Fibroblast of lung (primary cell): ENCODE measurements at regions not wholly inside any gene's neighbourhood (a gene's known extent, or its start where the extent isn't known, plus 50 kb on each side); places are given as distances from the start of the nearest gene placed in this dataset.

Experiments used
- DNase-seq, 2 donors: peaks; one replicate each; pipeline versions ENCODE4 v3.0.0 to v3.0.0-alpha.2; 2010; ENCODE audit warnings: low read depth in 2 of 2
- H2AFZ ChIP-seq: 2 replicates; pipeline ENCODE4 v1.5.1; 2012; ENCODE audit warnings: low read length, control low read depth, inconsistent platforms
- H3K27ac ChIP-seq: 2 replicates; pipeline ENCODE4 v1.5.1; 2011; ENCODE audit warnings: low read length, control low read depth; ENCODE audit not compliant: insufficient read depth
- H3K27me3 ChIP-seq: 2 replicates; pipeline ENCODE4 v1.5.1; 2011; ENCODE audit warnings: mild to moderate bottlenecking, low read length; ENCODE audit not compliant: control insufficient read depth, insufficient read depth
- H3K36me3 ChIP-seq: 2 replicates; pipeline ENCODE4 v1.5.1; 2011; ENCODE audit warnings: low read length; ENCODE audit not compliant: control insufficient read depth, insufficient read depth
- H3K4me1 ChIP-seq: 2 replicates; pipeline ENCODE4 v1.5.1; 2011; ENCODE audit warnings: low read length; ENCODE audit not compliant: control insufficient read depth, insufficient read depth; ENCODE audit errors: extremely low read depth
- H3K4me2 ChIP-seq: 2 replicates; pipeline ENCODE4 v1.5.1; 2011; ENCODE audit warnings: low read length, control low read depth; ENCODE audit not compliant: insufficient read depth; ENCODE audit errors: extremely low read depth
- H3K4me3 ChIP-seq, 4 experiments: fragments of 200-600 bp in 1 of 4; sonication (generic) in 1 of 4; replicated peaks in 1 of 4; 2 replicates each; pipeline ENCODE4 v1.5.1; 2011 to 2016; ENCODE audit warnings: low read length in 4 of 4, low read depth in 3 of 4, mild to moderate bottlenecking in 3 of 4, control low read depth in 2 of 4, inconsistent platforms in 1 of 4, mixed read lengths in 1 of 4; ENCODE audit not compliant: insufficient read depth in 1 of 4; ENCODE audit errors: control extremely low read depth in 1 of 4
- H3K79me2 ChIP-seq: 2 replicates; pipeline ENCODE4 v1.5.1; 2012; ENCODE audit warnings: mild to moderate bottlenecking, low read length, inconsistent platforms; ENCODE audit not compliant: control insufficient read depth, insufficient read depth
- H3K9ac ChIP-seq: 2 replicates; pipeline ENCODE4 v1.5.1; 2011; ENCODE audit warnings: mild to moderate bottlenecking, low read length, control low read depth; ENCODE audit not compliant: insufficient read depth
- H3K9me3 ChIP-seq: 2 replicates; pipeline ENCODE4 v1.5.1; 2012; ENCODE audit warnings: low read depth, low read length; ENCODE audit not compliant: control insufficient read depth, insufficient read depth
- H4K20me1 ChIP-seq: 2 replicates; pipeline ENCODE4 v1.5.1; 2011; ENCODE audit warnings: low read length; ENCODE audit not compliant: control insufficient read depth, insufficient read depth; ENCODE audit errors: extremely low read depth
- CTCF ChIP-seq, 2 donors: IDR thresholded peaks in 1 of 2; conservative IDR thresholded peaks in 1 of 2; 1 replicate in 1 of 2; 2 replicates in 1 of 2; pipeline ENCODE4 v1.5.1; 2011 to 2012; ENCODE audit warnings: low read length in 2 of 2, control low read depth in 1 of 2, inconsistent platforms in 1 of 2, low read depth in 1 of 2, mild to moderate bottlenecking in 1 of 2
- EZH2 ChIP-seq: IDR thresholded peaks from 2 replicates; pipeline ENCODE4 v1.5.1; 2012; ENCODE audit warnings: low read length, control low read depth, mild to moderate bottlenecking; ENCODE audit errors: missing control alignments

- Histone ChIP-seq H3K9ac (no peak overlapping the region), H3K79me2 (no peaks in the 10 kb centered on the region), H3K36me3 (no peaks in the 10 kb centered on the region), H3K4me3 (no peak overlapping the region), H3K27me3 (no peaks in the 10 kb centered on the region), H3K4me2 (no peak overlapping the region), H3K9me3 (no peaks in the 10 kb centered on the region), H3K4me1 (no peaks in the 10 kb centered on the region), H2AFZ (no peak overlapping the region), H4K20me1 (no peaks in the 10 kb centered on the region), H3K27ac (no peak overlapping the region)
- peak; percentile 9 for TF ChIP-seq EZH2
- no peak for TF ChIP-seq CTCF (conservative IDR thresholded peaks at IDR 0.05 in 1 of 2, IDR thresholded peaks at IDR 0.05 in 1 of 2; ENCODE audit: low read depth in 1 of 2, low read length in 2 of 2)
- DNase-seq: no peak
These were observed 137.8 kb downstream of the ENGASE start for GRCh38 chr17:79212149-79213087.

GRCh38 chr17:79211061-79211770 is 136.6 kb downstream of the ENGASE start:
- no peak for DNase-seq
- Histone ChIP-seq H3K79me2 (no peaks in the 10 kb centered on the region), H3K9ac (no peak overlapping the region), H3K4me3 (no peak overlapping the region), H4K20me1 (no peaks in the 10 kb centered on the region), H3K9me3 (no peaks in the 10 kb centered on the region), H2AFZ (no peak overlapping the region), H3K4me1 (no peaks in the 10 kb centered on the region), H3K27ac (no peak overlapping the region), H3K36me3 (no peaks in the 10 kb centered on the region), H3K27me3 (no peaks in the 10 kb centered on the region), H3K4me2 (no peak overlapping the region)
- TF ChIP-seq CTCF (conservative IDR thresholded peaks at IDR 0.05 in 1 of 2, IDR thresholded peaks at IDR 0.05 in 1 of 2; ENCODE audit: low read depth in 1 of 2, low read length in 2 of 2) (no peak), EZH2 (no peak)

- no peak overlapping the region for H3K4me2 ChIP-seq
- H3K79me2 ChIP-seq: no peaks in the 10 kb centered on the region
- no peaks in the 10 kb centered on the region for H3K27me3 ChIP-seq
- no peak for DNase-seq
- H3K4me1 ChIP-seq: no peaks in the 10 kb centered on the region
- no peak overlapping the region for H3K27ac ChIP-seq
- H3K36me3 ChIP-seq: no peaks in the 10 kb centered on the region
- H3K4me3 ChIP-seq: no peak overlapping the region
- no peak overlapping the region for H3K9ac ChIP-seq
- no peaks in the 10 kb centered on the region for H4K20me1 ChIP-seq
- H3K9me3 ChIP-seq: no peaks in the 10 kb centered on the region
- H2AFZ ChIP-seq: no peak overlapping the region
- TF ChIP-seq CTCF (conservative IDR thresholded peaks at IDR 0.05 in 1 of 2, IDR thresholded peaks at IDR 0.05 in 1 of 2; ENCODE audit: low read depth in 1 of 2, low read length in 2 of 2) (no peak), EZH2 (no peak)
These were observed 136.0 kb downstream of the ENGASE start for GRCh38 chr17:79210638-79211037.
